ENCODE measurements at regions not wholly inside any gene's neighbourhood (a gene's known extent, or its start where the extent isn't known, plus 50 kb on each side); places are given as distances from the start of the nearest gene placed in this dataset.

- no peaks in the 10 kb centered on the region for H3K27me3 ChIP-seq
- TF ChIP-seq CTCF (IDR thresholded peaks at IDR 0.05) (no peak), POLR2A (IDR thresholded peaks at IDR 0.05) (no peak)
- no peaks in the 10 kb centered on the region for H3K9me3 ChIP-seq
- H3K27ac ChIP-seq = no peak overlapping the region
- no peaks in the 10 kb centered on the region for H3K4me1 ChIP-seq
- ATAC-seq = no peak
- 69 to 74% methylated on average over 4 of the region's 4 CpGs for WGBS, 2 donors
- intact Hi-C loops (cut with DNase I) = no loop called here
- no peak for DNase-seq
- no peaks in the 10 kb centered on the region for H3K36me3 ChIP-seq (replicated peaks in 1 of 2; ENCODE audit: insufficient read depth in 1 of 2, low read depth in 2 of 2)
- no peak overlapping the region for H3K4me3 ChIP-seq
Measured at GRCh38 chr1:57951390-57951789, 527.5 kb upstream of the DAB1 start.

- H3K9me3 ChIP-seq = no peaks in the 10 kb centered on the region
- TF ChIP-seq POLR2A (IDR thresholded peaks at IDR 0.05) (no peak), CTCF (IDR thresholded peaks at IDR 0.05) (no peak)
- ATAC-seq (no peak), DNase-seq (no peak)
- no peaks in the 10 kb centered on the region for H3K27me3 ChIP-seq
- intact Hi-C loops (cut with DNase I) = no loop called here
- 76 to 79% methylated on average over 2 of the region's 2 CpGs for WGBS, 2 donors
- no peak overlapping the region for H3K4me3 ChIP-seq
- no peak overlapping the region for H3K27ac ChIP-seq
- H3K4me1 ChIP-seq = no peaks in the 10 kb centered on the region
- no peaks in the 10 kb centered on the region for H3K36me3 ChIP-seq (replicated peaks in 1 of 2; ENCODE audit: insufficient read depth in 1 of 2, low read depth in 2 of 2)
Measured at GRCh38 chr1:57949168-57949567, 525.3 kb upstream of the DAB1 start.

GRCh38 chr1:57947471-57947870 lies 523.6 kb upstream of the DAB1 start:
- DNase-seq = no peak
- Histone ChIP-seq H3K9me3 (no peaks in the 10 kb centered on the region), H3K27me3 (no peaks in the 10 kb centered on the region), H3K4me1 (no peaks in the 10 kb centered on the region), H3K4me3 (no peak overlapping the region), H3K36me3 (replicated peaks in 1 of 2; ENCODE audit: insufficient read depth in 1 of 2, low read depth in 2 of 2) (no peaks in the 10 kb centered on the region), H3K27ac (no peak overlapping the region)
- WGBS, 2 donors = 52 to 56% methylated on average over 6 of the region's 6 CpGs
- intact Hi-C loops (cut with DNase I) = no loop called here
- TF ChIP-seq POLR2A (IDR thresholded peaks at IDR 0.05) = no peak
- TF ChIP-seq CTCF (IDR thresholded peaks at IDR 0.05) = no peak
- ATAC-seq = no peak

- Histone ChIP-seq H3K36me3 (replicated peaks in 1 of 2; ENCODE audit: insufficient read depth in 1 of 2, low read depth in 2 of 2) (no peaks in the 10 kb centered on the region), H3K4me3 (no peak overlapping the region), H3K9me3 (no peaks in the 10 kb centered on the region), H3K27me3 (no peaks in the 10 kb centered on the region), H3K27ac (no peak overlapping the region), H3K4me1 (no peaks in the 10 kb centered on the region)
- intact Hi-C loops (cut with DNase I) = no loop called here
- WGBS, 2 donors = 65 to 74% methylated on average over 4 of the region's 4 CpGs
- TF ChIP-seq CTCF (IDR thresholded peaks at IDR 0.05) (no peak), POLR2A (IDR thresholded peaks at IDR 0.05) (no peak)
- ATAC-seq = no peak
- no peak for DNase-seq
Measured at GRCh38 chr1:57945045-57945444, 521.2 kb upstream of the DAB1 start.

- ATAC-seq = no peak
Measured at GRCh38 chr1:57943365-57943764, 519.5 kb upstream of the DAB1 start.

More at GRCh38 chr1:57943365-57943764, 519.5 kb upstream of the DAB1 start:
- intact Hi-C loops (cut with DNase I) = no loop called here
- WGBS, 2 donors = 92 to 100% methylated on average over 2 of the region's 2 CpGs
- H3K4me3 ChIP-seq = no peak overlapping the region
- no peaks in the 10 kb centered on the region for H3K4me1 ChIP-seq
- no peaks in the 10 kb centered on the region for H3K9me3 ChIP-seq
- H3K27ac ChIP-seq = no peak overlapping the region
- TF ChIP-seq POLR2A (IDR thresholded peaks at IDR 0.05) = no peak
- no peak for TF ChIP-seq CTCF (IDR thresholded peaks at IDR 0.05)
- H3K27me3 ChIP-seq = no peaks in the 10 kb centered on the region
- no peak for DNase-seq
- H3K36me3 ChIP-seq (replicated peaks in 1 of 2; ENCODE audit: insufficient read depth in 1 of 2, low read depth in 2 of 2) = no peaks in the 10 kb centered on the region

Measured in body of pancreas (tissue), 4 donors.